Stimulated activated CD4-positive, alpha-beta T cell treated with anti-CD3 and anti-CD28 coated beads, TNF-alpha, amount 100 ng/mL, for 24 hours (primary cell): ENCODE measurements at regions not wholly inside any gene's neighbourhood (a gene's known extent, or its start where the extent isn't known, plus 50 kb on each side); places are given as distances from the start of the nearest gene placed in this dataset.
A peak's percentile ranks its signal among the peaks of the same experiment; 100 is the strongest.

Source experiments
- DNase-seq, 3 experiments: peaks; one replicate each; pipeline ENCODE4 v3.0.0-alpha.2; 2020; ENCODE audit warnings: low read depth in 3 of 3

DNA sequence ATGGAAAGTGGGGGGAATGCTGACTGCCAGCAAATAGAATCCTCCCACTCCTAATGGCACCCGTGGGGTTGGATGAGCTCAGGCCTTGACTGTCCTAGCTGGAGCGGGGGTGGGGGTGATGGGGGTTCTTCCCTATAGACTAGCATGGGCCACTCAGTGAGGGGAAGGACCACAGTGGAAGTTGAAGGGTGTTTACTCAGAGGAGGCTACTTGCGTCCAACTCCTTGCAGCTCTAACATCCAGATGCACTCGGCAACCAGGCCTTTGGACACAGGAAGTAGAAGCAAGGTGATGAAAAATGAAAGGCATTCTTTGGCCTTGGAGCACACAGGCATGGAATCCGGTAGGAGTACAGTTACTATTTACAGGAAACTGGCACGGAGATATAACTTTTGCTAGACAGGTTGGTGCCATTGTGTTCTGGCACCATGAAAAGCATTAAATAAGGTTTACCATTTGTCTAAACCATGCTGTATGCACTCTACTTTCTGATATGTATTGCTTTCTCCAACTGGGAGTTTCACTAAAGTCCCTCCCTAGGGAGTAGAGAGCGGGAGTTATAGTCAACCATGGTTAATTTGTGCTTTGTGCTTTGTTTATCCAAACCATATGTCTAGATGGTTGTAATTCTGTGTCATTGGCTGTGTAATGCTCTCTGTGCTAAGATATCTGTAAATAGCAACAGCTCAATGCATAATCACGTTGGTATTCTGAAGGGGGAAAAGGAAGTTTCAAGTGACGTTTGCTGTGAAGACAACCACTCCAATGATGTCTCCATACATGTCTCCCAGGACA lies 125.3 kb downstream of the TSHZ3 start:
- DNase-seq, result no peak

DNA sequence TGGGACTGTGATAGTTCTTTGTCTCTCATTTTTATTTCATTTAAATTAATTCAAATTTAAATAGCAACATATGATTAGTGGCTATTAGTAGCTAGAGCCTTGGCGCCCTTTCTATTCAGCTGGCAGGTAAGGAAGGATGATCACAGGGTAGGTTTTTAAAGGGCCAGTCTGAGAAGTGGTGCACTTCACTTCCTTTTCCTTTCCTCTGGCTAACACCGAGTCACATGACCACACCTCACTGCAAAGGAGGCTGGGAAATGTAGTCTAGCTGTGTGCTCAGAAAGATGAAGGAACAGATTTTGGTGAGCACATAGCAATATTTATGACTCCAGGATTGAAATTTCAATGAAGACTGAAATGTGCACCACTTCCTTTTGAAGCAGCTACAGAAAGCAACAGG lies 128.7 kb downstream of the TSHZ3 start:
- DNase-seq, result peak in 2 of 3 experiments; percentile 8 to 27

DNA sequence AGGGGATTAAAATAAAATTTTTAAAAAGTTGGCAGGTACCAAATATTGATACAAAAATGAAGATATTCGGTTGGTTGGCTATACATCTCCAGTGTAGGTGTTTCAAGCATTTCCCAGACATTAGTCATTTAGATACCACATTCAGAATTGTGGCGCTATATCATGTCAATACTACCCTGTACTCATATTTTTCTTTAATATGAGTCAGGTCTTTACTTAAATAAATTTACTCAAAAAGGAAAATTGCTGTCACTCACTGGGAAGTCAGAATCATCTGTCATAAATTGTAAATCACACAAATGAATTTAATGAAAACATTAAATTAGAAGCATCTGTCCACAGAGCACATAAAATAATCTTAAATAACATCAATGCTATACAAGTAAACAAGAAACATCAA lies 134.2 kb downstream of the TSHZ3 start:
- no peak for DNase-seq

DNA sequence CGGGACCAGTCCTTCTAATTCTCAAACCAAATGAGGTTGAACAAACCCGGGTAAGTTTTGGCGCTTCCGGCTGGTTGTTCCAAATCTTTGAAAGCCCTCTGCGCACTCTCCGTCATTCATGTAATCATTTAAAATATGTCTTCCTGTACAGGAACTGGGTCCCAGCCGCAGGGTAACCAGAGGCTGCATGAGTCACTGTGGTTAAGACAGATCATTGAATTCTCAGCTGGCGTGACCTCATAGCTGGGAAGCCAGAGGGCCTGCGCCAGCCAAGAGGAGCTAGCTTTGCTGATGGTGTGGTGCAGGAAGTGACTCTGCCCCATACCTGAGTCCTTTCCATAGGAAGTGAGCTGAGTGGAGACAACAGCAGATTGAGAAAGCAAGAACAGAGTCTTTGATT lies 135.2 kb downstream of the TSHZ3 start:
- DNase-seq, result peak; percentile 76 to 86 (median 85)

DNA sequence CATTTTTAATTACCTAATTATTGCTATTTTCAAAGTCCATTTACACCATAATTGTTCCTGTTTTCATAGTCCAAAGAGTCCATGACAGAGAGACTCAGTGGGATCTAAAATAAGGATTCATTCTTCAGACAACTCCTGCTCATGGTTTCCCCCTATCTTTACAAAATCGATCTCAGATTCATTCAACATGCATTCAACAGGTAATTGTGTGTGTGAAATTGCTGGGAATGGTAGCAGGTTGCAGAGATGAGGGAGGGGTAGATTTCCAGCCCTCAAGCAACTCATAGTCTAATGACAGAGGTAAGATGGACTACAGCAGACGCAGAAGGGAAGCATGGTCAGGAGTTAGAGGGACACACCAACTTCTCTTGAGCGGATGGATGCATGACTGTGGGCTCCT lies 138.1 kb downstream of the TSHZ3 start:
- DNase-seq, result no peak

DNA sequence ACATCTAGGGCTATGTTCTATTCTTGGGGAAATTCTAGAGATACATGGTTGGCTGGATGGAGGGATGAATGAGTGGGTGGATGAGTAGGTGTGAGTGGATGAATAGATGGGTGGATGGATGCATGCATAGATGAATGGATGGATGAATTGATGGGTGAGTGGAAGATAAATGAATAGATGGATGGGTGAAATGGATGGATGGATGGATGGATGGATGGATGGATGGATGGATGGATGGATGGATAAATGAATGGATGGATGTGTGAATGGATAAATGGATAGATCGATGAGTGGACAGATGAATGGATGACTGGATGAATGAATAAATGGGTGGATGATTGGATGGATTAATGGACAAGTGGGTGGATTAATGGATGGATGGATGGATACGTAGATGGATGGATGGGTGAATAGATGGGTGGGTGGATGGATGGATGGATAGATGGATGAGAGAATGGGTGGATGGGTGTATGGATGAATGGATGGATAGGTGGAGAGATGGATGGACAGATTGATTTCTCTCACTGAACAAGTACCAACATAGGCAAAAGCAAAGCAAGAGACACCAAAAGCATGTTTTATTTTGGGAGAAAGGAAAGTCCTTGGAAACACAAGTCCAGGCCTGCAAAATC lies 143.2 kb downstream of the TSHZ3 start:
- no peak for DNase-seq

DNA sequence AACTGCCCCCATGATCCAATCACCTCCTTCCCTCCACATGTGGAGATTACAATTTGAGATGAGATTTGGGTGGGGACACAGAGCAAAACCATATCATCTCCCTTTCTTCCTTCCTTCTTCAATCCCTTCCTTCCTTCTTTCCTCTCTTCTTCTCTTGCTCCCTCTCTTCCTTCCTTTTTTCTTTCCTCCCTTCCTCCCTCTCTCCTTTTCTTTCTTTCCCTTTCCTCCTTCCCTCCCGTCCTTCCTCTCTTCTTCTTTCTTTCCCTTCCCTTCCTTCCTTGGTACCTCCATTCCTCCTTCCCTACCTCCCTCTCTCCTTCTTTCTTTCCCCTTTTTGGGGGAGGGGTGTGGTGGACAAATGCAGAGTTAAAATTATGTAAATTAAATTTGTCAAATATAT lies 145.1 kb downstream of the TSHZ3 start:
- DNase-seq, result no peak

DNA sequence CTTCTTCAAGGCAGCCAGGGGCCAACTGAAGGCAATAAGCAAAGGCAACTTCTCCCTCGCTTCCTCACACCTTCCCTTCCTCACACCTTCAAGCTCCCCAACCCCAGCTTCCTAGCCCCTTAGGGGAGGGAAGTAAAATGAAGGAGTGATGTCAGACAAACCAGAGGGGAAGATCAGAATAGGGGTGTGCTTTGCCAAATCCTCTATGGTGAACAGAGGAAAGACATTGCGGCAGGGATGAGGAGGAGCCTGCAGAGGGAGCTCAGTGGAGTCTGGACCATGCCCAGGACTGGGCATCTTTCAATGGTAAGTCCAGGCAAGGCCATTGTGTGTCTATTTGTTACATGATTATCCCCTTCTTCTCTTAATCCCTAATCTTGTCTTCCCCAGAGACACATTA lies 164.0 kb downstream of the TSHZ3 start:
- DNase-seq, result no peak

DNA sequence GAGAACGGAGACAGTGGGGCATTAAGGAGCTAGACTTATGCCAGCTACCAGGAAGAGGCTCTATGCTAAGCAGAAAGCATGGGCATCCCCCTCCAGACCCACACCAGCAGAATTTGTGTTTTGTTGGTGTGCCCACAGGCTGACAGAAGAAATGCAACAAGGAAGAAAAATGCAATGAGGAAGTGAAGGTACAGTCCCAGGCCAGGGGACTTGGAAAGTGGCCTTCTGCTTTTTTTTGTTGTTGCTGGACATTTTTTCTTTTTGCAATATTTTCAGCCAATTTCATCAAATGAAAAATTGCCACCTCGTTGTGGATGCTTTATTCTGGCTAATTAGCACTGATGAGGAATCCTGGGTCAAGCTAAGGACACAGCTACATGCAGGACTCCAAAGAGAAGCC lies 167.7 kb downstream of the TSHZ3 start:
- no peak for DNase-seq

DNA sequence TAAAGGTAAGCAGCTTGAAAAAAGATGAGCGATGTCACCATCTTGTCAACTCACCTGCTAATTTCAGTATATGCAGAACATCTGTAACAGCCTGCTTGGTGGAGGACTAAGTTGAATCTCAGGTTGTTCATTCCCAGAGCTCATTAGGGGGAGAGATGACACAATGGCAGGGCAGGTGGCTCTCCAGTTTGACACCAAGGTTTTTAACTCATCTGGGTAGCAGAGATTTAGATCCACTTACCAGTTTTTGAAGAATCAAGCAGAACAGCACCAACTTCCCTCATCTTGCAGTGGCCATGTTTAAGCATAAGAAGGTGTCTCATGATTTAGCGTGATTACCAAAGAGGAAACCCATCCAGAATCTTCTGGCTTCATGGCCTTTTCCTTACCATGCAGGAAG lies 168.3 kb downstream of the TSHZ3 start:
- no peak for DNase-seq

DNA sequence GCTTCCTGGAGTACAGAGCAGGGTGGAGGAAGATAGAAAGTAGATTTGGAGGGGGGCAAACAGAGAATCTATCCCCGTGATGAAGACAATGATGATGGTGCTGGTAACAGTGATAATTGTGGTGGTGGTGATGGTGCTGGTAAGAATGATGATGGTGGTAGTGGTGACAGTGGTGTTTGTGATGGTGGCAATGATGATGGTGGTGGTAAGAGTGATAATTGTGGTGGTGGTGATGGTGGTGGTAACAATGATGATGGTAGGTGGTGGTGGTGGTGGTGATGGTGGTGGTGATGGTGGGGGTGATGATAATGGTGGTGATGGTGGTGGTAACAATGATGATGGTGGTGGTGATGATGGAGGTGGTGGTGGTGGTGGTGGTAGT lies 169.8 kb downstream of the TSHZ3 start:
- DNase-seq, result no peak

DNA sequence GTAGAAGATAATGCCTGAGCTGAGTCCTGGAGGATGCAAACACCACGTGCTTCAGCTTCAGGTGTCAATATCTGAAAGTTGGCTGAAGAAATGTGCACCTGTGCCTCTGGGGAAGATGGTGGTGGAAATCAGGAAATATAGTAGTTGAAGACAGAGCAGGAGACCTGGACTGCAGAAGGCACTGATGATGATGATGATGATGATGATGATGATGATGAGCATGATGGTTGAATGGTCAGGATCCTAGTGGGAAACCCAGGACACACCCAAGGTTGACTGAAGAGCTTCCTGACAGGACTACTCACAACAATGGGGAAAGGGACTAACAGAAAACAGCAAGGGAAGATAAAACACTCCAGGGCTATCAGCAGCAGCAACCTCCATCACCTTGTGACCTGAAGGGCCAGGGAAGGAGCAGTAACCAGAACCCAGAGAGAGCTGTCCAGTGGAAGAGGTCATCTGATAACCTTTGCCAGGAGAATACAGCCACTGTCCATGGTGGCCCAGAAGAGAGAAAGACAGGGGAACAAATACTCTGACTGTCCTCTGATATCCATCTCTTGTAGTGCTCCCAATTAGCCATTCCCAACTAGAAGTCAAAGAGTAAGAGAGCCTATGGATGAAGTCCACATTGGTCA lies 170.3 kb downstream of the TSHZ3 start:
- no peak for DNase-seq

DNA sequence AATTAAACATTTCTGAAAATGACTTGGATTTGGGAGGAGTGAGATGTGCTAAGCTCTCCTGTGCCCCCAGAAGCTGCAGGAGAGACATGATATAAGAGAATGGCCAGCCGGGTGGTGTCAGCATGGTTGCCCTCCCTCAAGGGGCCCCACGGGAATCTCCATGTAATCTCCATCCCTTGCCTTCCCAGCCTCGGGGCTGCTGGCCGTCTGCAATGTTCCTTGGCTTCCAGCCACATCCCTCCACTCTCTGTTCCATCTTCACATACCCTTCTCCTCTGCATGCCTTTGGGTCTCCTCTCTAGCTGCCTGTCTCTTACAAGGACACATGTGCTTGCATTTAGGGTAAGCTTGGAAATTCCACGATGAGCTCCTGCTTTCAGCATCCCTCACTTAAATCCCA lies 172.0 kb downstream of the TSHZ3 start:
- no peak for DNase-seq

DNA sequence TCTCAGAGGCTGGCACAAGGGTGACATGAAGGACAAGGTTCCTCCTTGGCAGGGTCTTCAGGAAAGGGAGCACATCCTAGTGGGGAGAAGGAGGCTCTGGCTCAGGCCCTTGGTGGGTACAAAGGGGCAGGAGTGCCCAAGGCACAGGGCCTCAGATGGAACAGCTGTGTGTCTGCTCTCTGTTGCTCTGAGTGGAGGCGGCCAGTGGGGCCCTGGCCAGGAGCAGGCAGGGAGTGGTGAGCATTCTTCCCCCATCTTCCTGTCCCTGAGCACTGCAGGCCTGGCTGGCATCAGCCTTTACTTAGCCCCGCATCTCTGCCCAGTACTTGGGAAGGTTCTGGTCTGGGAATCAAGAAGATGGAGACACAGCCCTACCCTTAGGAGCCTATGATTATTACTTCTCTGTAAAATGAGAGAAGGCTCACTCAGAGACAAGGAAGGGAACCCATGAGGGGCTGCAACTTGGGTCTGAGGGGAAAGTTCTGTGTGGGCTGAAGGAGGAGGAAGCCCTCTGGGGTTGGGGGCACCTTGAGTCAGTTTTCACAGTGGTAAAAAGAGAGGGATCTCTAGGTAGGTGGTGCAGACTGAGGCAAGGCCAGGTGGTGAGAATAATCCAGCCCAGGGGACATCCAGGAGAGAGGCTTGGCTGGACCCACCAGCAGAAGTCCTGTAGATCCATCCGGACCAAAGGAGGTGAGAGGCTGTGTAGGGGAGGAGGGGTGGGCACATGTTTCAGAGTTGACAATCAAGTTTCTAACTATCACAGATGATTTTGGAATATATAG lies 173.5 kb downstream of the TSHZ3 start:
- DNase-seq, result no peak

DNA sequence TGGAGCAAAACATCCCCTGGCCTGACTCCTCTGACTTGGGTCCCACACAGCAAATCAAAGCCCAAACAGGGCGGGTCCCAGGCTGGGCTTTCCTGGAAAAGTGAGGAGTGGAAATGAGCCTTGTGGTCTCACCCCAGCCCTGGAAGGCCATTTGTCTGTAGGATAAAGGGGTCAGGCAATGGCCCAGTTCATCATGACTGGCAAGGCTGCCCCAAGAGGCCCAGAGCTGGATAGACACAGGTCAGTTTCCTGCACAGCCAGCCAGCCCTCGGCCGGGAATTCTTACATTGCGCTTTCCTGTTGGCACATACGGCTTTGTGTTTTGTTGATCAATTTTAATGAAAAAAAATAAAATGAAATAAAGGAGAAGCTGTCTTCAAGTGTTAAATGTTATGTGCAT lies 174.3 kb downstream of the TSHZ3 start:
- DNase-seq, result no peak

DNA sequence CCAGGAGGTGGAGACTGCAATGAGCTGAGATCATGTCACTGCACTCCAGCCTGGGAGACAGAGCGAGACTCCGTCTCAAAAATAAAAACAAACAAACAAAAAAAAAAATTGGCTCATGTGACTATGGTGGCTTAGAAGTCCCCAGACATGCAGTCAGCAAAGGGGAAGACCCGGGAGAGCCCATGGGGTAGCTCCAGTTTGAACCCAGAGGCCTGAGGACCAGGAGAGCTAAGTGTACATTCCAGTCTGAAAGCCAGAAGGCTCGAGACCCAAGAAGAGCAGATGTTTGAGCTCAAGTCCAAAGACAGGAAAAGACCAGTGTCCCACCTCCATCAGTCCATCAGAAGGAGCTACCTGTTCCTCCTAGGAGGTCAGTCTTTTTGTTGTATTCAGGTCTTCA lies 175.2 kb downstream of the TSHZ3 start:
- no peak for DNase-seq

DNA sequence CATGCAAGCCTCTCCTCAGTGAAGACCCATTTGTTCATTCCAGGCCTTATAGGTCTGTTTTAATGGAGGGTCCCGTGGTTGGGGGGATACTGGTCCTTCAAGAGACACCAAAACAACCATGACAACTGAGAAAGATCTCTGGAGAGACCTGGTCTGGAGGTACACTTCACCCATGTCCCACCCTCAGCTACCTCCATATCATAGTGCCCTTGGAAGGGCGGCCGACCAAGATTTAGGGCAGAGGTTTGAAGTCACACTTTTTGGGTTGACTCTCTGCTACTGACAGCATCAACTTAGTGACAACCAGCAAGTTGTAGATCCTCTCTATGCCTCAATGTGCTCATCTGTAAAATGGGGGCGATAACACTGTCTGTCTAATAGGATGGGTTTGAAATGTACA lies 177.3 kb downstream of the TSHZ3 start:
- DNase-seq, result no peak

DNA sequence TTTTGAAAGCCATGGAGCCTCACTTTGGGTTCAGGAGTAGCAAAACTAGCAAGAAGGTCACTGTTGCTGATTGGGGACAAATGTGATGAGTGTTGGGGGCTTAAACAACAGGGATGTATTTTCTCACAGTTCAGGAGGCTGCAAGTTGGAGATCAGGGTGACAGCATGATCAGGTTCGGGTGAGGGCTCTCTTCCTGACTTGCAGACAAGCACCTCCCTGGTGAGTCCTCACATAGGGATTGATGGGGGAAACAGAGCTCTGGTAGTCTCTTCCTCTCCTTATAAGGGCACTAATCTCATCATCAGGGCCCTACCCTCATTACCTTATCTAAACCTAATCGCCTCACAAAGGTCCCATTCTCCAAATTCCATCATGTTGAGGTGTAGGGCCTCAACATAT lies 179.2 kb downstream of the TSHZ3 start:
- DNase-seq, result no peak

DNA sequence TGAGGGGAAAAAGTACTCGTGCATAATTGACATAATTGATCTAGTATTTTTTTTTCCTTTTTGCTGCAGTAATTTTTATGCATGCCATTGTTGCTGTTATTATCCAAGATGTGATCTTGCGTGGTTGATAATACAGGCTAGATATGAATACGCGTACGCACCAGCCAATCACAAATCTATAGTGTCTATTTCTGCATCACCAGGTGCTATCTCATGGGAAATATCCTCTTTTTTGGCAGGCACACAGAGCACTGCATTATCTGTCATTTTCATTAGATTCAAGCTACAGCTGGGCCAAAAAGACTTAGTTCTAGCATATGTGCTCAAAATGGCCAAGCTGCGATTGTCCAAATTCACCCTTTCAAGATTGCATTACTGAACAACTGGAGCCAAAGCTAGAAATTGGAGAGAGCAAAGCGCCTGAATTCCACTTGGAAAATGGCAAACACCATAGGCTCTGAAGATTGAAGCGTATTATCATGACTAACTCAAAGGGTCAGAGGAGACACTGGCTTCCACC lies 181.1 kb downstream of the TSHZ3 start:
- DNase-seq, result no peak

DNA sequence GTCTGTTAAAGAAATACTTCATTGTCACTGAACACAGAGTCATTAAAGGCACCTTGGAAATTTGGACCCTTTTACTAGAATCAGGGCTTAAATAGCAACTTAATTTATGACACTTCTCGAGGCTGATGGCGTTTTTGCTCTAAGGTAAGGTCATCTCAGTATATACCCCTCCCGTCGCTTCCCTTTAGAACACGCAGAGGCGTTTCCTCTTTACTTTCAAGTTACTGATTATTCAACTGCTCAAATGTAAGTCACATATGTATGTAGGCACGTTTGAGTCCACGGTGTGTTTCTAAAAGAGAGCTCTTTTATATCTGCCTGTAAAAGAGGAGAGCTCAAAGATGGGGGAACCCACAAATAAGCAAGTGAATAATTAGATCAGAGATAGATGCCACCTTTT lies 181.5 kb downstream of the TSHZ3 start:
- no peak for DNase-seq

DNA sequence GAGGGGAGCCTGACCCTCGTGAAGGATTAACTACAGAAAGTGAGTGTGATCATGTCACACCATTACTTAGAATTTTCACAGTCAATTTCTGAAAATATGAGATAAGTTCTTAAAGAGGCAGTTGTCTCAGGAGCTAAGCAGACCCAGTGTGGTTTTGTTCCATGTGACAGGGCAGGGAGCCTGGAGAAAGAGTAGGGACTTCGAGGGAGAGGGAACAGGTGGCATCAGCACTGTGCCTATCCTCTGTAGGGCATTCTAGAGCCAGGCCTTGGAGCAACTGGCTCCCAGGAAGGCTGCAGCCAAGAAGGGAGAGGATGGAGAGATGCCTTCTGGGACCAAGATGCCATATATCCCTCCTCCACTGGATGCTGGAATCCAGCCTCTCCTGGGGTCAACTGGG lies 183.0 kb downstream of the TSHZ3 start:
- no peak for DNase-seq

DNA sequence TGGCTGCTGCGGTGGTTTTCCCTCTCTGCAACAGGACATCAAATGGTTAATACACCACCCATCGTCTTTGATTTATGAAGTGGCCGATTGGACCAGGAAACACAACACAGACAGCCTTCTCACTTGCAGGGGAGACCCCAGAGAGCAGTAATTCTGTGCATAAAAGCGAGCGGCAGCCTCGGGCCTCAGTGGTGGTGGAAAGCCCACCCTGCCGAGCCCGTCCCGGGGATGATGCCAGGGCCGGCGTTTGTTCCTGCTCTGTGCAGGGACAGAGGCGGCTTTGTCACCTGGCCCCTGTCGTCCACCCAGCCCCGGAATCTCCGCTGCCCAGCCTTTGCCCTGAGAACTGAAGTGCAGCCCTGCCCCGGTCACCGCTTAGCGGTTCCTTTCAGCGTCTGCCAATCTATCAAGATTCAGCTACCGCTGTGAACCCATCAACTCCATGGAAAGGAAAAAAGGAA lies 184.4 kb downstream of the TSHZ3 start:
- no peak for DNase-seq
